MCF 10A (cell line): ENCODE measurements at regions not wholly inside any gene's neighbourhood (a gene's known extent, or its start where the extent isn't known, plus 50 kb on each side); places are given as distances from the start of the nearest gene placed in this dataset.

Experiments used
- BruUV-seq: library from RNA; stranded (reverse); fragments of 400-500 nt; replicated peaks from 2 replicates; lab custom pipeline; 2021; lab: Mats Ljungman, UMichigan
- CTCF ChIA-PET: fragments of 300-600 bp; sonication (Branson Sonifier 250); formaldehyde crosslinking; extraction: SDS; loops from one replicate; lab custom pipeline; 2021; ENCODE audit warnings: antibody characterized with exemption, inconsistent platforms; lab: Yijun Ruan, JAX
- POLR2A ChIA-PET: fragments of 300-600, 350-650 bp; sonication (Branson Sonifier 250); formaldehyde crosslinking; extraction: SDS; loops from one replicate; lab custom pipeline; 2020; ENCODE audit warnings: antibody characterized with exemption, inconsistent platforms; lab: Yijun Ruan, JAX
- DNase-seq: peaks from one replicate; pipeline ENCODE4 v3.0.0-alpha.2; 2018; ENCODE audit not compliant: unreplicated experiment
- H3K27ac Mint-ChIP-seq: one replicate; pipeline ENCODE4 v1.8.0; 2022; ENCODE audit warnings: mild to moderate bottlenecking, low read depth, mixed read lengths; ENCODE audit not compliant: unreplicated experiment
- H3K27me3 Mint-ChIP-seq: one replicate; pipeline ENCODE4 v1.8.0; 2022; ENCODE audit warnings: mixed read lengths; ENCODE audit not compliant: insufficient read depth, unreplicated experiment
- H3K36me3 Mint-ChIP-seq: one replicate; pipeline ENCODE4 v1.8.0; 2022; ENCODE audit warnings: mild to moderate bottlenecking, moderate library complexity, mixed read lengths; ENCODE audit not compliant: insufficient read depth, unreplicated experiment
- H3K4me1 Mint-ChIP-seq: one replicate; pipeline ENCODE4 v1.8.0; 2022; ENCODE audit warnings: mixed read lengths; ENCODE audit not compliant: insufficient read depth, unreplicated experiment
- H3K4me3 Mint-ChIP-seq: one replicate; pipeline ENCODE4 v1.8.0; 2022; ENCODE audit warnings: mild to moderate bottlenecking, moderate library complexity, mixed read lengths; ENCODE audit not compliant: unreplicated experiment
- H3K9me3 Mint-ChIP-seq: one replicate; pipeline ENCODE4 v1.8.0; 2022; ENCODE audit warnings: mixed read lengths; ENCODE audit not compliant: unreplicated experiment
- CTCF ChIP-seq: fragments of 200-600 bp; IDR thresholded peaks from one replicate; pipeline ENCODE4 v1.8.0; 2022; ENCODE audit warnings: antibody characterized with exemption, mild to moderate bottlenecking; ENCODE audit not compliant: unreplicated experiment
- intact Hi-C: fragments of 100-400 bp; cut with micrococcal nuclease; formaldehyde crosslinking; loops from 2 replicates; pipeline ENCODE4 v1.14.1; 2022

DNA sequence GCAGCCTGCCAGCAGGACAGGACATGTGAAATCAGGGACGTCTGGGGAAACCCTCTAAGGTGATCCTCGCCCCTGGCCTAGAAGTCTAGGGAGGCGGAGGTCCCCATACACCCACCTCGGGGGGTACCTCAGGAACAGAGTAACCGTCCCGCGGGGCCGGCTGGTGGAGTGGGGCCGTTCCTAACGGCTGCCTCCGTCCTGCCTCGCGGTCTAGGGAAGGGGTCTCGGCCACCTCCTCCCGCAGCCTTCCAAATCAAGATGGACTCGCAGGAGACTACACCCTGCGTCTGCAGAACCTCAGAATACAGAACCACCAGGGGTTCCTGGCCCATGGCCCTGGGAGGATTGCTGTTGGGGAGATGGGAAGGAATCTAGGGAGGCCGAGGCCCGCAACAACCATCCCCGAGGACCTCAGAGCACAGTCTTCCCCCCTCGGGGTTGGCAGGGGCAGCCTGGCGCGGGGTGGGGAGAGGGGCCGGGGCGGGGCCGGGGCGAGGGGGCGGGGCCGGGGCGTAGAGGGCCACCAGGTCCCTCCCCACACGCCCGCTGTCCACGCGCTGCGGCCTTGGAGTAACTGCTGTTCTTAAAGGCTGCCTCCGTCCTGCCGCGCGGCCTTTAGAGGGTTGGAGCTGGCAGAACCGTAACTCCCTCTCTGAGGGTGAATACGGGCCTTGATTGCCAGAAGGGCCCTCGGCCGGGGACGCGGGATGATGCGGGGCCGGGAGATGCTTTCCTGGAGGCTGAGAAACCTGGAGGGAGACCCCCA lies 89.0 kb upstream of the MLN start:
- intact Hi-C loops = no loop called here
- no peak for TF ChIP-seq CTCF
- no TSS peak for BruUV-seq
- H3K36me3 Mint-ChIP-seq = no peaks in the 10 kb centered on the region
- no peak for DNase-seq
- no peak overlapping the region for H3K27ac Mint-ChIP-seq
- H3K4me3 Mint-ChIP-seq = no peak overlapping the region
- H3K4me1 Mint-ChIP-seq = no peaks in the 10 kb centered on the region
- POLR2A ChIA-PET = no interaction called here
- H3K27me3 Mint-ChIP-seq = peaks cover 43% of the 10 kb centered on the region
- CTCF ChIA-PET = no interaction called here
- H3K9me3 Mint-ChIP-seq = no peaks in the 10 kb centered on the region

DNA sequence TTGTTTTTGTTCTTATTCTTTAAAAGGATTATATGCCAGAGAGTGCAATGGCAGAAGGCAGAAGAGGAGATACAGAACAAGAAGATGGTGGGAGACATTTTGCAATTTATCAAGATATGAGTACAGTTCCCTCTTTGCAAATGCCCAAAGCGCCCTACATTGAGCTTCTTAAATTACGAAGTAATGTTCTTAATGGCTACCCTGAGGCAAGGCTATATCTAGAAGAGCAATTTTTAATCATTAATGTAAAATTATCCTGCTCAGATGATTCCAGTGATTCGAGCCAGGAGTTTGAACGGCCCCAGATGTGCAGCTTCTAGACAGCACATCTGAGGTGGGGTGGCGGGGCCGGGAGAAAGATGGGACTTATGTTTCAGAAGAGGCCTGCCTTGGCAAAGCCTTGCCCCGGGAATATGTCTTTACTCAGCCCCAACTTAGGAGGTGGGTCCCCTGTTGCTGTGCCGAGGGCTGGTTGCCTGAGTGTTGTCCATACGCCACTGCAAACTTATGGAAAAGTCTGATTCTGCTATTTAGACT lies 84.9 kb upstream of the MLN start:
- Mint-ChIP-seq H3K4me3 (no peak overlapping the region), H3K36me3 (no peaks in the 10 kb centered on the region), H3K4me1 (peaks cover 11% of the 10 kb centered on the region), H3K27me3 (peaks cover 40% of the 10 kb centered on the region), H3K27ac (no peak overlapping the region), H3K9me3 (no peaks in the 10 kb centered on the region)
- ChIA-PET POLR2A (no interaction called here), CTCF (no interaction called here)
- BruUV-seq = no TSS peak
- intact Hi-C loops = no loop called here
- DNase-seq = no peak
- no peak for TF ChIP-seq CTCF

GRCh38 chr6:33888183-33888582 lies 84.4 kb upstream of the MLN start:
- H3K27me3 Mint-ChIP-seq = peaks cover 35% of the 10 kb centered on the region
- no TSS peak for BruUV-seq
- CTCF ChIA-PET = no interaction called here

More at GRCh38 chr6:33888183-33888582, 84.4 kb upstream of the MLN start:
- TF ChIP-seq CTCF = no peak
- Mint-ChIP-seq H3K36me3 (no peaks in the 10 kb centered on the region), H3K4me1 (peaks cover 11% of the 10 kb centered on the region), H3K9me3 (no peaks in the 10 kb centered on the region), H3K27ac (no peak overlapping the region), H3K4me3 (no peak overlapping the region)
- intact Hi-C loops = no loop called here
- POLR2A ChIA-PET = interaction anchor here (0.5 kb wide), 1 partner anchor 62 kb away, joined by 3 read pairs; no protein-coding TSS in a partner anchor
- DNase-seq = no peak
